Activated naive CD4-positive, alpha-beta T cell treated with anti-CD3 and anti-CD28 coated beads, Interleukin-2, amount 50 U/mL, for 24 hours (primary cell): ENCODE measurements at regions not wholly inside any gene's neighbourhood (a gene's known extent, or its start where the extent isn't known, plus 50 kb on each side); places are given as distances from the start of the nearest gene placed in this dataset.

Source experiments
- H3K27ac Mint-ChIP-seq: one replicate; pipeline ENCODE4 v1.8.0; 2021; ENCODE audit warnings: mild to moderate bottlenecking, mixed read lengths
- H3K27me3 Mint-ChIP-seq: one replicate; pipeline ENCODE4 v1.8.0; 2021; ENCODE audit warnings: mixed read lengths
- H3K36me3 Mint-ChIP-seq: one replicate; pipeline ENCODE4 v1.8.0; 2021; ENCODE audit warnings: mixed read lengths
- H3K4me1 Mint-ChIP-seq: one replicate; pipeline ENCODE4 v1.8.0; 2021; ENCODE audit warnings: mixed read lengths
- H3K4me3 Mint-ChIP-seq: one replicate; pipeline ENCODE4 v1.8.0; 2021; ENCODE audit warnings: mild to moderate bottlenecking, mixed read lengths
- H3K9me3 Mint-ChIP-seq: one replicate; pipeline ENCODE4 v1.8.0; 2021; ENCODE audit warnings: mixed read lengths

- Mint-ChIP-seq H3K4me3 (no peak overlapping the region), H3K4me1 (no peaks in the 10 kb centered on the region), H3K36me3 (no peaks in the 10 kb centered on the region), H3K27ac (no peak overlapping the region), H3K27me3 (no peaks in the 10 kb centered on the region), H3K9me3 (peaks cover 16% of the 10 kb centered on the region)
These were observed 515.2 kb upstream of the TENM4 start for GRCh38 chr11:79956061-79956460.

DNA sequence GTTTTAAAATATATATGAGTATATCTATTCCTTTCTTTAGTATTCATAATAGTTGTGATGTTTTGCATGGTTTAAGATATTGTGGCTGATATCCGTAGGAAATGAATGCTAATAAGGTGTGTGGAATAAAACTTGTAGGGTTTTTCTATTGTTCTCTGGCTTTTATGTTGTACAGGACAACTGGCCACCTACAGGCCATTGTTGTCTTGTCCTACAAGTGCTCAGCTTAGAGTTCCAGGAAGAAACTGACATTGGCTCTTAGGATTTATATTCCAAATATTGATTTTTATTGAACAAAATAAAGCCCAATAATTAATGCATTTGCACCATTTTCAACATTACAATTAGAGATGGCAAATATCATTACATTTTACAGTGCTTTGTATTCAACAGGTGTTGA, 512.8 kb upstream of the TENM4 start:
- Mint-ChIP-seq H3K27ac (no peak overlapping the region), H3K9me3 (peaks cover 9% of the 10 kb centered on the region), H3K27me3 (no peaks in the 10 kb centered on the region), H3K4me3 (no peak overlapping the region), H3K36me3 (no peaks in the 10 kb centered on the region), H3K4me1 (no peaks in the 10 kb centered on the region)

DNA sequence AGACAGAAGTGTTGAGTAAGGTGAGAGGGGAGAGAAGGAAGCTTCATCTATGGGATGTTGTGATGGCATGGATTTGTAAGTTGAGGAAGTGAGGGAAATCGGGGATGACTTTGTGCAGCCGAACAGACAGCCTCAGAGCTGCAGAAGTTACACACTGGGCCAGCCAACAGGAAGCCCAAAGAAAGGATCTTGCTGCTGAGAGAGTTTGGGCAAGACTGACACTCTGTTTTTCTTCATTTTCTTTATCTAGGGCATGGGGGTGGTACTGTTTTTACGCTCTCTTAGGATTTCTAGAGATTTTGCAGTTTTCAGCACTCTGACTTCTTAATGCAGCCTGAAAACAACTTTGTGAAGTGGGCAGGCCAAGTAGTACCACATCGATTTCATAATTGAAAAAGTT, 509.9 kb upstream of the TENM4 start:
- H3K9me3 Mint-ChIP-seq = peaks cover 7% of the 10 kb centered on the region
- H3K4me1 Mint-ChIP-seq = no peaks in the 10 kb centered on the region
- H3K27ac Mint-ChIP-seq = no peak overlapping the region
- H3K36me3 Mint-ChIP-seq = no peaks in the 10 kb centered on the region
- H3K4me3 Mint-ChIP-seq = no peak overlapping the region
- no peaks in the 10 kb centered on the region for H3K27me3 Mint-ChIP-seq

GRCh38 chr11:79950172-79950571, 509.3 kb upstream of the TENM4 start:
- H3K9me3 Mint-ChIP-seq = peaks cover 7% of the 10 kb centered on the region
- no peak overlapping the region for H3K4me3 Mint-ChIP-seq
- H3K27ac Mint-ChIP-seq = no peak overlapping the region
- no peaks in the 10 kb centered on the region for H3K27me3 Mint-ChIP-seq
- no peaks in the 10 kb centered on the region for H3K4me1 Mint-ChIP-seq
- no peaks in the 10 kb centered on the region for H3K36me3 Mint-ChIP-seq

DNA sequence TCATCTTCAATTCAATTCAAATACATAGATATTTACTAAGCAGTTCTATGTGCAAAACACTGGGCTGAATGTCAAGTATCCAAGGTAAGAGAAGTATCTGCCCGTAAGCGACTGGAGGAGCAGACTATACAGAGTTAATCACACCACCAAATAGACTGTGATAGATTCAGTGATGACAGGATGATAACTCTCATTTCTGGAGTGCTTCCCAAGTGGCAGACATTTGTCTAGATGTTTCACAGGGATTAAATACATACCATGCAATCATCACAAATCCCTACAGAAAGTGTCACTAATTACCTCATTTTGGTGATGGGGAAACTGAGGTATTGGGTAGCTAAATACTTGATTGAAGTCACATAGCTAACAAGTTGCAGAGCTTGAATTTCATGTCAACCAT, 508.7 kb upstream of the TENM4 start:
- Mint-ChIP-seq H3K4me3 (no peak overlapping the region), H3K27me3 (no peaks in the 10 kb centered on the region), H3K27ac (no peak overlapping the region)

GRCh38 chr11:79942646-79943045, 501.8 kb upstream of the TENM4 start:
- Mint-ChIP-seq H3K27me3 (no peaks in the 10 kb centered on the region), H3K36me3 (no peaks in the 10 kb centered on the region)

More for the DNA sequence above, 508.7 kb upstream of the TENM4 start:
- Mint-ChIP-seq H3K36me3 (no peaks in the 10 kb centered on the region), H3K9me3 (peaks cover 7% of the 10 kb centered on the region), H3K4me1 (no peaks in the 10 kb centered on the region)

DNA sequence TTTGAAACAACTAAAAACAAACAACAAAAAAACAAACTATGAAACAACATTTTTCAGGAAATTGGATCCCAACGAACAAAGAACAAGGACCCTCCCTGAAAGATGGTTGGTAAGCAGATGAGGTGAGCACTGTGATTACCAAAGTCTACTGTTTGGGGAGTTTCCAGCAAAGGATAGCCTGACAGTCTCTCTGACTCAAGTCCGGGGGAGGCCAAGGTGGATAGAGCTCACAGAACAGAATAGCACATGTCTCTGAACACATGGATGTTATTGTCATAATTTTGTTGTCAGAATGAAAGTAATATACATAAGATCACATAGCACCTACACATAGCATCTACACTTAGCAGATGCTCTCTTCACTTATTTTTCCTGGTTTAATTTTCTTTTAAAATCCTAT, 501.3 kb upstream of the TENM4 start:
- no peak overlapping the region for H3K4me3 Mint-ChIP-seq
- H3K9me3 Mint-ChIP-seq = no peaks in the 10 kb centered on the region
- no peaks in the 10 kb centered on the region for H3K27me3 Mint-ChIP-seq
- no peaks in the 10 kb centered on the region for H3K36me3 Mint-ChIP-seq
- no peaks in the 10 kb centered on the region for H3K4me1 Mint-ChIP-seq
- no peak overlapping the region for H3K27ac Mint-ChIP-seq

More at GRCh38 chr11:79942646-79943045, 501.8 kb upstream of the TENM4 start:
- Mint-ChIP-seq H3K4me1 (no peaks in the 10 kb centered on the region), H3K9me3 (peaks cover under 1% of the 10 kb centered on the region), H3K4me3 (no peak overlapping the region), H3K27ac (no peak overlapping the region)

GRCh38 chr11:79940974-79941735, 500.3 kb upstream of the TENM4 start:
- Mint-ChIP-seq H3K36me3 (no peaks in the 10 kb centered on the region), H3K27me3 (no peaks in the 10 kb centered on the region), H3K9me3 (peaks cover 7% of the 10 kb centered on the region), H3K4me1 (no peaks in the 10 kb centered on the region), H3K27ac (no peak overlapping the region), H3K4me3 (no peak overlapping the region)

DNA sequence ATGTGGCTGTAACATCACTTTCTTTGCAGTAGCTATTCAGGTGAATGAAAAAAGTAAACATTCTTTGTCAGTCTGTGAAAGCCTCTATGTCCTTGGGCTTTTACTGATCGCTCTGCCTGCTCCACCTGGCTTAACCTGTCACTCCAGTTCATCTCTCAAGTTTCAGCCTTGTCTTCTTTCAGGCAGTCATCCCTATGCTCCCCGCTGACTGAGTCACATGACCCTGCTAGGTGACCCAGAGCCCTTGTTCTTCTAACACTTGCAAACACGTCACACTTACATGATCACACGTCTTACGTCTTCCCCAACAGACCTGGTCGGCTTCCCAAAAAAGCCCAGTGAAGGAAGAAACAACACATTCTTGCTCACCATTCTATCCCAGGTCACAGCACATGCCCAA, 499.3 kb upstream of the TENM4 start:
- H3K36me3 Mint-ChIP-seq = no peaks in the 10 kb centered on the region
- H3K4me1 Mint-ChIP-seq = no peaks in the 10 kb centered on the region
- no peaks in the 10 kb centered on the region for H3K27me3 Mint-ChIP-seq
- peaks cover 7% of the 10 kb centered on the region for H3K9me3 Mint-ChIP-seq
- no peak overlapping the region for H3K27ac Mint-ChIP-seq
- no peak overlapping the region for H3K4me3 Mint-ChIP-seq

GRCh38 chr11:79939111-79939510, 498.3 kb upstream of the TENM4 start:
- no peaks in the 10 kb centered on the region for H3K4me1 Mint-ChIP-seq
- peaks cover 7% of the 10 kb centered on the region for H3K9me3 Mint-ChIP-seq
- no peak overlapping the region for H3K4me3 Mint-ChIP-seq
- no peaks in the 10 kb centered on the region for H3K36me3 Mint-ChIP-seq
- H3K27ac Mint-ChIP-seq = no peak overlapping the region
- no peaks in the 10 kb centered on the region for H3K27me3 Mint-ChIP-seq

- Mint-ChIP-seq H3K27ac (no peak overlapping the region), H3K27me3 (no peaks in the 10 kb centered on the region), H3K9me3 (peaks cover 7% of the 10 kb centered on the region), H3K4me1 (no peaks in the 10 kb centered on the region), H3K4me3 (no peak overlapping the region), H3K36me3 (no peaks in the 10 kb centered on the region)
These were observed 497.0 kb upstream of the TENM4 start for GRCh38 chr11:79937676-79938334.

GRCh38 chr11:79932612-79933011, 491.8 kb upstream of the TENM4 start:
- Mint-ChIP-seq H3K4me1 (no peaks in the 10 kb centered on the region), H3K27ac (no peak overlapping the region), H3K27me3 (no peaks in the 10 kb centered on the region), H3K4me3 (no peak overlapping the region), H3K9me3 (peaks cover 7% of the 10 kb centered on the region), H3K36me3 (no peaks in the 10 kb centered on the region)

GRCh38 chr11:79931692-79932091, 490.9 kb upstream of the TENM4 start:
- Mint-ChIP-seq H3K9me3 (peaks cover 5% of the 10 kb centered on the region), H3K27ac (no peak overlapping the region), H3K4me3 (no peak overlapping the region)

DNA sequence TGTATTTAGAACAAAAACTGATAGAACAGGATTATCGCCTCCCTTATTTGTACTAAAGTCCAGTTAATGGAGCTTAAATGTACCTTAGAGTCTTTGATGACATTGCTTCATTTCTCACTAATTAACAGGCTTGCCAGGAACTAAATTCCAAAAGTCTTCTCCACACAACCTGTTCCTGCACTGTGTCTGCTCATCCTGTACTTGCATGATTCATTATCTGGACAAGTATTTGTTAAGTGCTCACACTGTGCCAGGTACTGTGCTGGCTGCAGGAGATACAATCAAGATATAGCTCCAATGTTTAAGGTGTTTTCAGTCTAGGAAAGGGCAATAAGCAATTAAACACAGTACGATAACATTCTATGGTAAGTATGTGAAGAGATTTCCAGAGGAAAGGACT, 485.9 kb upstream of the TENM4 start:
- Mint-ChIP-seq H3K9me3 (peaks cover 6% of the 10 kb centered on the region), H3K27ac (no peak overlapping the region), H3K27me3 (no peaks in the 10 kb centered on the region), H3K4me3 (no peak overlapping the region), H3K36me3 (no peaks in the 10 kb centered on the region), H3K4me1 (no peaks in the 10 kb centered on the region)

More at GRCh38 chr11:79931692-79932091, 490.9 kb upstream of the TENM4 start:
- Mint-ChIP-seq H3K36me3 (no peaks in the 10 kb centered on the region), H3K4me1 (no peaks in the 10 kb centered on the region), H3K27me3 (no peaks in the 10 kb centered on the region)

- Mint-ChIP-seq H3K9me3 (peaks cover 6% of the 10 kb centered on the region), H3K36me3 (no peaks in the 10 kb centered on the region), H3K27ac (no peak overlapping the region), H3K4me3 (no peak overlapping the region), H3K4me1 (no peaks in the 10 kb centered on the region), H3K27me3 (no peaks in the 10 kb centered on the region)
These were observed 484.7 kb upstream of the TENM4 start for GRCh38 chr11:79925570-79925969.

GRCh38 chr11:79922641-79923040, 481.8 kb upstream of the TENM4 start:
- Mint-ChIP-seq H3K36me3 (no peaks in the 10 kb centered on the region), H3K27ac (no peak overlapping the region), H3K27me3 (no peaks in the 10 kb centered on the region), H3K9me3 (peaks cover 6% of the 10 kb centered on the region), H3K4me1 (no peaks in the 10 kb centered on the region), H3K4me3 (no peak overlapping the region)
